Gastrocnemius medialis (tissue), 4 donors: ENCODE measurements at regions not wholly inside any gene's neighbourhood (a gene's known extent, or its start where the extent isn't known, plus 50 kb on each side); places are given as distances from the start of the nearest gene placed in this dataset.

Source experiments
- ATAC-seq, 2 donors: fragments of 150-250 bp; one replicate each; pipeline ENCODE4 v1.9.1; 2016
- DNase-seq, 2 donors: peaks; one replicate each; pipeline ENCODE4 v3.0.0-alpha.2; 2019
- H3K27ac ChIP-seq, 4 donors: fragments of 200-600 bp; sonication (generic); 1 replicate in 1 of 4; 2 replicates in 3 of 4; pipeline ENCODE4 v1.5.1; 2016 to 2018; ENCODE audit warnings: mild to moderate bottlenecking in 2 of 4, moderate library complexity in 1 of 4
- H3K27me3 ChIP-seq, 3 donors: fragments of 200-600 bp; sonication (generic) in 2 of 3; 1 replicate in 1 of 3; 2 replicates in 2 of 3; pipeline versions ENCODE4 v1.5.1 to v1.6.0; 2016 to 2019; ENCODE audit warnings: mild to moderate bottlenecking in 1 of 3, moderate library complexity in 1 of 3
- H3K36me3 ChIP-seq, 2 donors: fragments of 200-600 bp; sonication (generic) in 1 of 2; one replicate each; pipeline ENCODE4 v1.5.1; 2017 to 2018
- H3K4me1 ChIP-seq, 2 donors: fragments of 200-600 bp; sonication (generic) in 1 of 2; one replicate each; pipeline ENCODE4 v1.5.1; 2016 to 2017; ENCODE audit warnings: mild to moderate bottlenecking in 2 of 2
- H3K4me3 ChIP-seq, 4 donors: fragments of 200-600 bp; sonication (generic) in 3 of 4; 1 replicate in 1 of 4; 2 replicates in 3 of 4; pipeline ENCODE4 v1.5.1; 2016 to 2019; ENCODE audit warnings: mild to moderate bottlenecking in 2 of 4
- H3K9me3 ChIP-seq, 3 donors: fragments of 200-600 bp; sonication (generic) in 2 of 3; 1 replicate in 1 of 3; 2 replicates in 2 of 3; pipeline ENCODE4 v1.5.1; 2016 to 2019
- CTCF ChIP-seq, 5 experiments: fragments of 450-650 bp in 3 of 5; fragments of 200-600 bp in 2 of 5; sonication (generic) in 2 of 5; IDR thresholded peaks in 4 of 5; conservative IDR thresholded peaks in 1 of 5; 1 replicate in 4 of 5; 2 replicates in 1 of 5; pipeline ENCODE4 v1.5.1; 2016 to 2019; ENCODE audit warnings: antibody characterized with exemption in 5 of 5, mild to moderate bottlenecking in 3 of 5, moderate library complexity in 3 of 5
- POLR2A ChIP-seq, 2 donors: fragments of 450-650 bp; IDR thresholded peaks; one replicate each; pipeline ENCODE4 v1.6.1; 2017; ENCODE audit warnings: antibody characterized with exemption in 2 of 2, mild to moderate bottlenecking in 2 of 2, moderate library complexity in 2 of 2
- in situ Hi-C, 4 donors: fragments of 200-750 bp; cut with MboI; loops; one replicate each; pipeline versions ENCODE4 v1.15.0 to v1.8.0; 2017; ENCODE audit warnings: low sequenced_read_pairs in 4 of 4
- intact Hi-C: fragments of 100-400 bp; cut with DNase I; formaldehyde crosslinking; loops from one replicate; pipeline ENCODE4 v1.15.1; 2023; ENCODE audit warnings: low total_unique reads

GRCh38 chr12:95415451-95415850, 58.5 kb upstream of the METAP2 start:
- Histone ChIP-seq H3K4me3 (no peak overlapping the region), H3K27ac (no peak overlapping the region)
- no peak for ATAC-seq

GRCh38 chr12:95416111-95416636, 57.8 kb upstream of the METAP2 start:
- no peaks in the 10 kb centered on the region for H3K27me3 ChIP-seq
- ATAC-seq, result no peak
- intact Hi-C loops (no loop called here), in situ Hi-C loops (no loop called here)
- no peaks in the 10 kb centered on the region for H3K36me3 ChIP-seq
- no peaks in the 10 kb centered on the region for H3K9me3 ChIP-seq
- TF ChIP-seq CTCF (IDR thresholded peaks at IDR 0.05 in 4 of 5, conservative IDR thresholded peaks at IDR 0.05 in 1 of 5), result no peak
- no peak for TF ChIP-seq POLR2A (IDR thresholded peaks at IDR 0.05)
- H3K27ac ChIP-seq, result no peak overlapping the region
- H3K4me1 ChIP-seq, result peaks cover 9 to 10% of the 10 kb centered on the region in 2 donors
- H3K4me3 ChIP-seq, result no peak overlapping the region
- DNase-seq, result no peak

More at GRCh38 chr12:95415451-95415850, 58.5 kb upstream of the METAP2 start:
- Histone ChIP-seq H3K36me3 (no peaks in the 10 kb centered on the region), H3K9me3 (no peaks in the 10 kb centered on the region), H3K27me3 (no peaks in the 10 kb centered on the region), H3K4me1 (peaks cover 9 to 10% of the 10 kb centered on the region in 2 donors)
- TF ChIP-seq CTCF (IDR thresholded peaks at IDR 0.05 in 4 of 5, conservative IDR thresholded peaks at IDR 0.05 in 1 of 5) (no peak), POLR2A (IDR thresholded peaks at IDR 0.05) (no peak)
- in situ Hi-C loops (no loop called here), intact Hi-C loops (no loop called here)
- DNase-seq, result no peak

GRCh38 chr12:95417372-95417771, 56.6 kb upstream of the METAP2 start:
- intact Hi-C loops (no loop called here), in situ Hi-C loops (no loop called here)
- H3K36me3 ChIP-seq, result no peaks in the 10 kb centered on the region
- no peak for TF ChIP-seq POLR2A (IDR thresholded peaks at IDR 0.05)
- no peak for TF ChIP-seq CTCF (IDR thresholded peaks at IDR 0.05 in 4 of 5, conservative IDR thresholded peaks at IDR 0.05 in 1 of 5)
- H3K4me1 ChIP-seq, result peaks cover 9 to 10% of the 10 kb centered on the region in 2 donors
- H3K4me3 ChIP-seq, result no peak overlapping the region
- H3K27me3 ChIP-seq, result no peaks in the 10 kb centered on the region
- ATAC-seq (peak; percentile 48 to 72), DNase-seq (no peak)
- H3K9me3 ChIP-seq, result no peaks in the 10 kb centered on the region
- peak overlapping the region in 3 of 4 donors; percentile 6 to 68 (median 68) for H3K27ac ChIP-seq

- H3K27ac ChIP-seq, result peak overlapping the region; percentile 49 to 68 (median 62)
- H3K4me1 ChIP-seq, result peaks cover 9 to 10% of the 10 kb centered on the region in 2 donors
- no peaks in the 10 kb centered on the region for H3K27me3 ChIP-seq
- in situ Hi-C loops, result no loop called here
- no peaks in the 10 kb centered on the region for H3K9me3 ChIP-seq
- TF ChIP-seq CTCF (IDR thresholded peaks at IDR 0.05 in 4 of 5, conservative IDR thresholded peaks at IDR 0.05 in 1 of 5), result no peak
- TF ChIP-seq POLR2A (IDR thresholded peaks at IDR 0.05), result no peak
- ATAC-seq (peak; percentile 98), DNase-seq (peak; percentile 5 to 28)
- no peaks in the 10 kb centered on the region for H3K36me3 ChIP-seq
- H3K4me3 ChIP-seq, result peak overlapping the region in 1 of 4 donors; percentile 8
- intact Hi-C loops, result no loop called here
Observed at GRCh38 chr12:95418142-95418541, 55.8 kb upstream of the METAP2 start.
